HepG2 (cell line): ENCODE measurements at regions not wholly inside any gene's neighbourhood (a gene's known extent, or its start where the extent isn't known, plus 50 kb on each side); places are given as distances from the start of the nearest gene placed in this dataset.

ENCODE experiments used
- ATAC-seq: fragments of 200-7000 bp; cut with Tn5 transposase; 3 replicates; pipeline ENCODE4 v1.9.1; 2020; ENCODE audit warnings: mild to moderate bottlenecking, moderate library complexity
- BruUV-seq: library from RNA; stranded (reverse); fragments of 400-500 nt; replicated peaks from 2 replicates; lab custom pipeline; 2021; lab: Mats Ljungman, UMichigan
- CTCF ChIA-PET: fragments of 300-600 bp; formaldehyde crosslinking; extraction: SDS; loops from one replicate; lab custom pipeline; 2021; ENCODE audit warnings: low total read pairs, inconsistent platforms, low intra/inter-chr PET ratio; lab: Yijun Ruan, JAX
- POLR2A ChIA-PET: fragments of 350-600 bp; sonication (Branson Sonifier 250); formaldehyde crosslinking; loops from one replicate; lab custom pipeline; 2020; ENCODE audit warnings: antibody characterized with exemption, inconsistent platforms; lab: Yijun Ruan, JAX
- DNase-seq: peaks from one replicate; pipeline ENCODE4 v3.0.0-alpha.2; 2015; ENCODE audit warnings: low spot score
- FAIRE-seq: peaks from 3 replicates; lab custom pipeline; 2011; peaks lifted over from hg19 to GRCh38; lab: Jason Lieb, UNC
- H2AFZ ChIP-seq: one replicate; pipeline ENCODE4 v1.6.1; 2011; ENCODE audit warnings: low read length, inconsistent platforms
- H3K27ac ChIP-seq: fragments of 300-600 bp; 3 replicates; pipeline ENCODE4 v1.8.0; 2011; ENCODE audit warnings: mixed run types, mild to moderate bottlenecking, mixed read lengths, low read length, inconsistent platforms; ENCODE audit not compliant: insufficient read depth; ENCODE audit errors: extremely low read length
- H3K27me3 ChIP-seq, 2 experiments: fragments of 200-600 bp in 1 of 2; 2 replicates in 1 of 2; 3 replicates in 1 of 2; pipeline versions ENCODE4 v1.6.0 to v1.8.0; 2011; ENCODE audit warnings: low read length in 2 of 2, mild to moderate bottlenecking in 2 of 2, moderate library complexity in 2 of 2, inconsistent platforms in 1 of 2; ENCODE audit not compliant: insufficient read depth in 2 of 2, control insufficient read depth in 1 of 2
- H3K36me3 ChIP-seq, 2 experiments: fragments of 200-600 bp in 1 of 2; replicated peaks in 1 of 2; 2 replicates in 1 of 2; 3 replicates in 1 of 2; pipeline versions ENCODE4 v1.5.1 to v1.8.0; 2011; ENCODE audit warnings: low read length in 2 of 2, inconsistent platforms in 1 of 2; ENCODE audit not compliant: insufficient read depth in 2 of 2, control insufficient read depth in 1 of 2
- H3K4me1 ChIP-seq: 2 replicates; pipeline ENCODE4 v1.5.1; 2012; ENCODE audit warnings: low read length, inconsistent platforms; ENCODE audit not compliant: insufficient read depth
- H3K4me2 ChIP-seq: 2 replicates; pipeline ENCODE4 v1.6.0; 2011; ENCODE audit warnings: low read depth, low read length, inconsistent platforms
- H3K4me3 ChIP-seq, 3 experiments: fragments of 200-600 bp in 1 of 3; sonication (generic), shearing (Covaris generic) in 1 of 3; replicated peaks in 1 of 3; 2 replicates each; pipeline ENCODE4 v1.5.1; 2011 to 2016; ENCODE audit warnings: low read length in 3 of 3, inconsistent platforms in 2 of 3, low read depth in 2 of 3, mild to moderate bottlenecking in 2 of 3, control low read depth in 1 of 3, mixed read lengths in 1 of 3; ENCODE audit not compliant: insufficient read depth in 1 of 3
- H3K79me2 ChIP-seq: one replicate; pipeline ENCODE4 v1.6.1; 2011; ENCODE audit warnings: low read length, inconsistent platforms; ENCODE audit not compliant: insufficient read depth
- H3K9ac ChIP-seq: 2 replicates; pipeline ENCODE4 v1.6.0; 2011; ENCODE audit warnings: mild to moderate bottlenecking, low read depth, low read length, inconsistent platforms; ENCODE audit not compliant: insufficient read depth
- H3K9me3 ChIP-seq: 2 replicates; pipeline ENCODE4 v1.5.1; 2012; ENCODE audit warnings: mild to moderate bottlenecking, low read length
- H4K20me1 ChIP-seq: 2 replicates; pipeline ENCODE4 v1.6.0; 2011; ENCODE audit warnings: inconsistent platforms, mild to moderate bottlenecking, low read length, moderate library complexity; ENCODE audit not compliant: insufficient read depth
- ARID2 ChIP-seq: sonication (generic); formaldehyde crosslinking; IDR thresholded peaks from 2 replicates; pipeline ENCODE4 v1.8.1; 2022; ENCODE audit warnings: mild to moderate bottlenecking, missing genetic modification reagents, borderline replicate concordance
- CC2D1A ChIP-seq: sonication (generic); formaldehyde crosslinking; IDR thresholded peaks from 2 replicates; pipeline ENCODE4 v1.8.1; 2023; ENCODE audit warnings: mild to moderate bottlenecking, missing genetic modification reagents
- GABPB1 ChIP-seq: IDR thresholded peaks from 2 replicates; pipeline ENCODE4 v1.6.1; 2016; ENCODE audit warnings: mild to moderate bottlenecking, missing genetic modification reagents, moderate library complexity, missing compliant biosample characterization
- IRX3 ChIP-seq: sonication (generic); formaldehyde crosslinking; IDR thresholded peaks from 2 replicates; pipeline ENCODE4 v1.8.1; 2023; ENCODE audit warnings: mild to moderate bottlenecking, low read depth, missing genetic modification reagents, borderline replicate concordance
- KAT2B ChIP-seq: fragments of 150-350 bp; IDR thresholded peaks from 2 replicates; pipeline ENCODE4 v1.6.1; 2014; ENCODE audit warnings: low read depth, low read length, borderline replicate concordance
- KMT2B ChIP-seq: IDR thresholded peaks from 2 replicates; pipeline ENCODE4 v1.6.1; 2016; ENCODE audit warnings: missing genetic modification reagents, missing compliant biosample characterization
- MEIS1 ChIP-seq: sonication (generic); formaldehyde crosslinking; IDR thresholded peaks from 2 replicates; pipeline ENCODE4 v1.9.0; 2021; ENCODE audit warnings: mild to moderate bottlenecking, missing genetic modification reagents, moderate library complexity, borderline replicate concordance
- MIER3 ChIP-seq: IDR thresholded peaks from 2 replicates; pipeline ENCODE4 v1.6.1; 2016; ENCODE audit warnings: missing compliant biosample characterization, borderline replicate concordance
- MLLT10 ChIP-seq: sonication (generic); formaldehyde crosslinking; IDR thresholded peaks from 2 replicates; pipeline ENCODE4 v1.4.0; 2020; ENCODE audit warnings: missing genetic modification reagents
- NFKB2 ChIP-seq: sonication (generic); formaldehyde crosslinking; IDR thresholded peaks from 2 replicates; pipeline ENCODE4 v1.4.0; 2020; ENCODE audit warnings: missing genetic modification reagents, borderline replicate concordance
- SPEN ChIP-seq: sonication (generic); formaldehyde crosslinking; IDR thresholded peaks from 2 replicates; pipeline ENCODE4 v1.5.1; 2020; ENCODE audit warnings: low read depth, mild to moderate bottlenecking, missing genetic modification reagents
- SRSF9 ChIP-seq: fragments of 200-400 bp; formaldehyde crosslinking; IDR thresholded peaks from 2 replicates; pipeline ENCODE4 v1.6.1; 2018; ENCODE audit warnings: borderline replicate concordance, mild to moderate bottlenecking, low read depth, low read length; ENCODE audit not compliant: insufficient read depth, poor library complexity, severe bottlenecking
- SYNCRIP ChIP-seq: fragments of 200-400 bp; formaldehyde crosslinking; IDR thresholded peaks from 2 replicates; pipeline ENCODE4 v1.6.1; 2018; ENCODE audit warnings: mild to moderate bottlenecking, low read depth, low read length; ENCODE audit not compliant: insufficient read depth
- TSC22D2 ChIP-seq: sonication (generic); formaldehyde crosslinking; IDR thresholded peaks from 2 replicates; pipeline ENCODE4 v1.5.1; 2020; ENCODE audit warnings: missing genetic modification reagents, mild to moderate bottlenecking, borderline replicate concordance
- ZMYM3 ChIP-seq: sonication (generic); formaldehyde crosslinking; IDR thresholded peaks from 2 replicates; pipeline ENCODE4 v1.5.1; 2020; ENCODE audit warnings: mild to moderate bottlenecking, missing genetic modification reagents
- ZNF180 ChIP-seq: sonication (generic); formaldehyde crosslinking; IDR thresholded peaks from 2 replicates; pipeline ENCODE4 v1.4.0; 2020; ENCODE audit warnings: low read depth, missing genetic modification reagents, borderline replicate concordance
- ZNF430 ChIP-seq: sonication (generic); formaldehyde crosslinking; IDR thresholded peaks from 2 replicates; pipeline ENCODE4 v1.9.0; 2021; ENCODE audit warnings: mild to moderate bottlenecking, missing genetic modification reagents
- ZNF737 ChIP-seq: sonication (generic); formaldehyde crosslinking; IDR thresholded peaks from 2 replicates; pipeline ENCODE4 v1.5.0; 2020; ENCODE audit warnings: missing genetic modification reagents, mild to moderate bottlenecking, borderline replicate concordance
- ZNF746 ChIP-seq: sonication (generic); formaldehyde crosslinking; IDR thresholded peaks from 2 replicates; pipeline ENCODE4 v1.8.0; 2022; ENCODE audit warnings: mild to moderate bottlenecking, missing genetic modification reagents
- ZNF75D ChIP-seq: sonication (generic); formaldehyde crosslinking; IDR thresholded peaks from 2 replicates; pipeline ENCODE4 v1.8.1; 2023; ENCODE audit warnings: missing genetic modification reagents, mild to moderate bottlenecking, borderline replicate concordance
- ZSCAN30 ChIP-seq: sonication (generic); formaldehyde crosslinking; IDR thresholded peaks from 2 replicates; pipeline ENCODE4 v1.5.0; 2020; ENCODE audit warnings: mild to moderate bottlenecking, missing genetic modification reagents
- in situ Hi-C: cut with HindIII; loops from 2 replicates; pipeline ENCODE4 v1.10.0; 2017; ENCODE audit warnings: low pct_unique_long_range_greater_than_20kb; ENCODE audit not compliant: extremely low pct_ligation_motif_present
- intact Hi-C: fragments of 100-400 bp; cut with micrococcal nuclease; formaldehyde crosslinking; loops from one replicate; pipeline ENCODE4 v1.10.0; 2022; ENCODE audit not compliant: unreplicated experiment
- TF ChIP-seq, protein P1 (sequence below): sonication (generic); formaldehyde crosslinking; IDR thresholded peaks from 2 replicates; pipeline ENCODE4 v1.4.0; 2020; ENCODE audit warnings: low read depth, mild to moderate bottlenecking, missing genetic modification reagents
- TF ChIP-seq, protein P2 (sequence below): sonication (generic); formaldehyde crosslinking; IDR thresholded peaks from 2 replicates; pipeline ENCODE4 v1.5.0; 2020; ENCODE audit warnings: mild to moderate bottlenecking, missing genetic modification reagents, borderline replicate concordance

DNA sequence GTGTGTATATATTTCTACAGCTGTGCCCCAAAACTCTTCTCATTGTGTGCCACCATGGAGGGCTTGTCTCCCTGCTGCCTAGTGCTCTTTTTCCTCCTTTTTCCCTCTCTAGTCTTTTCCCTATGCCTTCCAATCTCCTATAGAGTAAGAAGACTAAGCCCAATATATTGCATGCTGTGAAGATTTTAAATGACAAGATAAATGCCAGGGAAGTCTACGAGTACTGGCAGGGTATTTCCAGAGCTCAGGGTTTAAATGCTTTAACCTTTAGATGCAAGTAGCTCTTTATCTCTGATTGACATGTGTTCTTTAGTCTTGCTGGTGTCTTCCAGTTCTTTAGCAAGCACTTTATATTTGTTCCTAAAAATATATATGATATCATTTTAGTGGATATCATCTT, 200.7 kb downstream of the SLITRK1 start (continued):
- no peak for TF ChIP-seq SRSF9
- TF ChIP-seq GABPB1 = no peak
- no peak for TF ChIP-seq KMT2B (CRISPR knock-in tag)
- no peak for TF ChIP-seq ZNF746 (CRISPR knock-in tag)
- TF ChIP-seq, protein P1, sequence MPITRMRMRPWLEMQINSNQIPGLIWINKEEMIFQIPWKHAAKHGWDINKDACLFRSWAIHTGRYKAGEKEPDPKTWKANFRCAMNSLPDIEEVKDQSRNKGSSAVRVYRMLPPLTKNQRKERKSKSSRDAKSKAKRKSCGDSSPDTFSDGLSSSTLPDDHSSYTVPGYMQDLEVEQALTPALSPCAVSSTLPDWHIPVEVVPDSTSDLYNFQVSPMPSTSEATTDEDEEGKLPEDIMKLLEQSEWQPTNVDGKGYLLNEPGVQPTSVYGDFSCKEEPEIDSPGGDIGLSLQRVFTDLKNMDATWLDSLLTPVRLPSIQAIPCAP = no peak

DNA sequence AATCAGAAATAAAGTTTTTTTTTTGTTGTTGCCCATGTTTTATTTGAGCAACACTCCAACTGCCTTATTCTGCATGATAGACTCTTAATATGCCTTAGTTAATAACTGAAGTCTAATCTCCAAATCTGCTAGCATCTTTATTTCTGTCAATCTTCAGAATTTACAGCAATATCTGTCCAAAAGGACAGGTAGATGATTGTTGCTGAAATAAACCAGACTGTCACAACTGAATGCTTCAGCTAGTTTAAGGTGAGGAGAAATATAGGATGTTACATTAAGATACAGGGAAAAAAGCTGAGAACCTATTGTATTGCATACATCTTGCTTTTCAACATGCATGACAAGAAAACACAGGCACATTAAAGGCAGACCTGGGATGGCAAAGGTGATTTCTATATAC, 204.3 kb downstream of the SLITRK1 start:
- no peak for ATAC-seq
- H3K4me1 ChIP-seq = no peaks in the 10 kb centered on the region
- H4K20me1 ChIP-seq = no peaks in the 10 kb centered on the region
- no peak overlapping the region for H3K27ac ChIP-seq
- H3K36me3 ChIP-seq = no peaks in the 10 kb centered on the region
- no peak overlapping the region for H3K9ac ChIP-seq
- H3K4me2 ChIP-seq = no peak overlapping the region
- H3K27me3 ChIP-seq = no peaks in the 10 kb centered on the region
- BruUV-seq = no TSS peak
- in situ Hi-C loops = no loop called here
- H3K4me3 ChIP-seq = no peak overlapping the region
- no peak for FAIRE-seq
- no peaks in the 10 kb centered on the region for H3K9me3 ChIP-seq
- TF ChIP-seq TSC22D2 (CRISPR knock-in tag) (no peak), ZMYM3 (CRISPR knock-in tag) (no peak), MEIS1 (no peak), SPEN (CRISPR knock-in tag) (no peak), NFKB2 (CRISPR knock-in tag) (no peak), KAT2B (no peak), MLLT10 (CRISPR knock-in tag) (no peak), ZSCAN30 (CRISPR knock-in tag) (no peak), ZNF180 (CRISPR knock-in tag) (no peak), ZNF737 (CRISPR knock-in tag) (no peak), SYNCRIP (no peak), ZNF75D (CRISPR knock-in tag) (no peak), MIER3 (CRISPR knock-in tag) (no peak), SRSF9 (no peak), CC2D1A (CRISPR knock-in tag) (no peak), IRX3 (no peak), ARID2 (no peak), ZNF746 (CRISPR knock-in tag) (no peak), ZNF430 (CRISPR knock-in tag) (no peak)
- TF ChIP-seq, protein P2, sequence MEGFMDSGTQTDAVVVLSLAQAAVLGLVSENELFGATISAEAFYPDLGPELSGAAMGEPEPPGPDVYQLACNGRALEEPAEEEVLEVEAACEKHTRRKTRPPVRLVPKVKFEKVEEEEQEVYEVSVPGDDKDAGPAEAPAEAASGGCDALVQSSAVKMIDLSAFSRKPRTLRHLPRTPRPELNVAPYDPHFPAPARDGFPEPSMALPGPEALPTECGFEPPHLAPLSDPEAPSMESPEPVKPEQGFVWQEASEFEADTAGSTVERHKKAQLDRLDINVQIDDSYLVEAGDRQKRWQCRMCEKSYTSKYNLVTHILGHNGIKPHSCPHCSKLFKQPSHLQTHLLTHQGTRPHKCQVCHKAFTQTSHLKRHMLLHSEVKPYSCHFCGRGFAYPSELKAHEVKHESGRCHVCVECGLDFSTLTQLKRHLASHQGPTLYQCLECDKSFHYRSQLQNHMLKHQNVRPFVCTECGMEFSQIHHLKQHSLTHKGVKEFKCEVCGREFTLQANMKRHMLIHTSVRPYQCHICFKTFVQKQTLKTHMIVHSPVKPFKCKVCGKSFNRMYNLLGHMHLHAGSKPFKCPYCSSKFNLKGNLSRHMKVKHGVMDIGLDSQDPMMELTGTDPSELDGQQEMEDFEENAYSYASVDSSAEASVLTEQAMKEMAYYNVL (CRISPR knock-in tag) = no peak
- TF ChIP-seq, all 625 proteins: peak for 0
- ChIA-PET CTCF (no interaction called here), POLR2A (no interaction called here)
- DNase-seq = no peak
- no peak overlapping the region for H2AFZ ChIP-seq
- no peaks in the 10 kb centered on the region for H3K79me2 ChIP-seq
- intact Hi-C loops = no loop called here
